Central memory CD4-positive, alpha-beta T cell (primary cell): ENCODE measurements at regions not wholly inside any gene's neighbourhood (a gene's known extent, or its start where the extent isn't known, plus 50 kb on each side); places are given as distances from the start of the nearest gene placed in this dataset.
"Not testable (repeated sequence)": the region's sequence is repeated elsewhere in the genome, so short reads cannot be mapped to it uniquely, and the experiment has no call there.

ENCODE experiments used
- DNase-seq: peaks from one replicate; pipeline ENCODE4 v3.0.0; 2022

DNA sequence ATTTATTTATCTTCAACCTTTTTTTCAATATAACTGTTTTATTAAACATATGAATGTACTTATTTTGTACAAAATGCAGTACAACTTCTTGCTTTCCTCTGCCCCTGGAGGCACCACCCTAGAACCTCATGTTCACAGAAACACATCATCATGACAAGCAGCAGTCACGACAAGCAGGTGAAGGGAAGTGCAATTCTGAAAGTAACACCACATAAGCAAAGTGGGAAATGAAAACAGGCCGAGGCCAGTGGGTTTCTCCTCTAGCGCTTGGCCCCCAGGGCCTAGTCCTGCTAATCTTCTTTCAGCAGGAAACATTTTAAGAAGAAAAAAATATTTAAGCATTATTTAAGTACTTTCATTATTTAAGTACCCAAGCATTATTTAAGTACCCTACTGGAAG is 598.1 kb downstream of the SH2D4B start:
- no peak for DNase-seq

- DNase-seq, result no peak
Measured at GRCh38 chr10:81136261-81136660, 598.6 kb downstream of the SH2D4B start.

- DNase-seq, result no peak
Measured at GRCh38 chr10:81145975-81146374, 608.3 kb downstream of the SH2D4B start.

DNA sequence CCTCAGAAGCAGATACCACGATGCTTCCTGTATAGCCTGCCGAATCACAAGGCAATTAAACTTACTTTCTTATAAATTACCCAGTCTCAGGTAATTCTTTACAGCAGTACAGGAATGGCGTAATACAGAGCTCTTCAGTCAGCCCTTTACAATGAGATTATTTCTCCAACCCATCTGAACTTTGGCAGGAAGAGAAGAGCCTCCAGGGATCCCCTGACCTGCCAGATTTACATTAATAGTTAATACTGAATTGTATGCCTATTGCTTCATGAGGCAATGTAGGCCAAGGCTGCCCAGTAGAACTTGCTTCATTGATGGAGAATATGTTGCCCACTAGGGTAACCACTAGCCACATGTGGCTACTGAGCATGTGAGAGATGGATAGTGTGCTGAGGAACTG is 608.7 kb downstream of the SH2D4B start:
- no peak for DNase-seq

DNA sequence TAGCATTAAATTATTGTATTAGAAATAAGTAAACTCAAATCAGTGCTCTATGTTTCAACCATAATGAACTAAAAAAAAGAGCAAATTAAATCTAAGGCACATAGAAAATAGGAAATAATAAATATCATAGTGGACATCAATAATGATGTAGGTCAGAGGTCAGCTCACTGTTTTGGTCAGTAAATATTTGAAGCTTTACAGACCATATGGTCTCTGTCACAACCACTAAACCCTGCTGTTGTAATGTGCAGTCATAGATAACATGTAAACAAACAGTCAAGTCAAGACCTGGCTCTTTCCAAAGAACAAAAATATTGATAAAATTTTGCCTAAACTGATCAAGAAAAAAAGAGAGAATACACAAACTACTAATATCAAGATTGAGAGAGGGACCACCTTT is 615.0 kb downstream of the SH2D4B start:
- DNase-seq, result no peak

DNA sequence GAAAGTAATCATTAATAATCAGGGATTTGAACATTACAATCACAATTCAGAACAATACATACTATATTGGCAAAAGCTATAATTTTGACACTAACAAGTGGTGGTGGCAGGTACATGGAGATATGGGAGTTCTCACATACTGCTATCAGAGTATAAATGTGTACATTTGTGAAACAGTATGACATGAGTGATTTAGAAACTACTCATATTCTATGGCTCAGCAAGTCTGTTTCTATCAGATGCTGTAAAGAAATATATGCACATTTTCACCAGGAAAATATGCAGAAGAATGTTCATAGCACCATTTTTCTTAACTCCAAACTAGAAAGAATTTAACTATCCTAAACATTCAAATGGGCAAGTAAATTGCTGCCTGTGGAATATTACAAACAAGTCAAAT is 620.0 kb downstream of the SH2D4B start:
- DNase-seq, result no peak

DNA sequence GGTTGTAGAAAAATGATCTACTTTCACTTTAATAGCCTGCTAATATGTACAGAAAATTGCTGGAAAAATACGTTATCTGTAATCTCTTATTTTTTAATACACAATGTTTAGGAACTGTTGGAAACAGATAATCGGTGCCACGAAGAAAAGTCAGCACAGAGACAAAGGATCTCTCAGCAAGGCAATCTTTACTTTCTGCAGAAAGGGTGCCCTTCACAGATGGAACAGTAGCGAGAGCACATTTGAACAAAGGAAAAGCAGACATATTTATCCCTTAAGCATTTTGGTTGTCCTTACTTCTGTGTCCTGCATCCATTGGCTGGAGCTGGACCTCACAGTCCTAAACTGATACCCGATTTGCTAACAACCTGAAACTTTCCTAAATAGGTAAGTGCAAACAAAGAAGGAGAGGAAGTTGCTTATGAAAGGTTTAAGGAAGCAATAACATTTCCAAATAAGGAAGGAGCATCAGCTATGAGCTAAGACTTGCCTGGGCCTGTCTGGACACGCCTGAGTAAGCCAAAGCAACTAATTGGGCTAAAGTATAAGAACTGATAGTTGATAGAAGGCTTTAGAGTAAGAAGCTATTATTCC is 640.0 kb downstream of the SH2D4B start:
- no peak for DNase-seq

DNA sequence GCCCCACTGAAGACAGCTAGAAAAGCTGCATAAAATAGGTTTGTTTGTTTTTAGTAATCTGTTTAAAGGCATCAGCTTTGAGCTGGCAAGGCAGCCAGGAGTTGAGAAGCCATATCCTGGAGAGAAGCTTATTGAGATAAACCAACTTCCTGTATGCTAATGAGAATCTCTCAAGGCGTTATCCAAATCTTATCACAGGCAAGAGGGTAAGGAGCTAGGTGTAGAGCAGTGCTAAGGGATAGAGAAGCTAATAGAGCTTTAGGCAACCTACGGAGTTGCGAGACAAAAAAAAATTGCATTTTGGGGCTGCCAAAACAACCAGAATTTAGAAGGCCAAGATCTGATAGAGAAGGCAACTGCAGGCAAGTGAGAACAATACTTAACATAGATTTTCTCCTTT is 641.6 kb downstream of the SH2D4B start:
- DNase-seq, result no peak

GRCh38 chr10:81179805-81180452 is 642.2 kb downstream of the SH2D4B start:
- DNase-seq, result no peak

DNA sequence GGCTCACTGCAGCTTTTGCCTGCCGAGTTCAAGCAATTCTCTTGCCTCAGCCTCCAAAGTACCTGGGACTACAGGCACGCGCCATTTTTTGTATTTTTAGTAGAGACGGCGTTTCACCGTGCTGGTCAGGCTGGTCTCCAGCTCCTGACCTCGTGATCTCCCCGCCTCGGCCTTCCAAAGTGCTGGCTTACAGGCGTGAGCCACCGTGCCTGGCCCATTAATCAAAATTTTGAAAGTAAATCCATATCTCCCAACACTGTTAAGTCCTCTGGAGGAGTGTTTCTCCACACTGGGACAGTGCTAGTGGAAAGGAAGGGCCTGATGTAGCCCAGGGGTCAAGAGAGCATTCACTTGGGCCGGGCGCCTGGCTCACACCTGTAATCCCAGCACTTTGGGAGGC is 644.6 kb downstream of the SH2D4B start:
- no peak for DNase-seq

GRCh38 chr10:81192221-81192788 is 654.6 kb downstream of the SH2D4B start:
- no peak for DNase-seq

DNA sequence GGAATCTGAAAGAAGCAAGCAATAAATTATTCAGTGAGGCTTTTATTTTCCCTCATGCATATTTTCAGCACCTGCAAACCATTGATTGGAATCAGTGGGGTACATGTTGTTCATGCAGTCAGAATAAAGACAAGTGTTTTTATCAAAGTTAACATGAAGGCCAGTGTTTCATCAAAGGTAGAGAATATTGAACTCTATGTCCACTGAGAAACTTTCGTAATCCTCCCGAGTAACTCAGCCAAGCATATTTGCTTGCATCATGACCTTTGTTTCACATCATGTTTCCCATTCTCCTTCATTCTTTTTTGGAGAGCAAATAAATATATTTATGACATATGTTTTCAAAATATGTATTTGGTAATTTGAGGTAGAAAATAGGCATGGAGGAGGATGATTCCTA is 663.1 kb downstream of the SH2D4B start:
- DNase-seq, result no peak

GRCh38 chr10:81207359-81207758 is 667.6 kb upstream of the NRG3 start:
- not testable (repeated sequence) for DNase-seq

DNA sequence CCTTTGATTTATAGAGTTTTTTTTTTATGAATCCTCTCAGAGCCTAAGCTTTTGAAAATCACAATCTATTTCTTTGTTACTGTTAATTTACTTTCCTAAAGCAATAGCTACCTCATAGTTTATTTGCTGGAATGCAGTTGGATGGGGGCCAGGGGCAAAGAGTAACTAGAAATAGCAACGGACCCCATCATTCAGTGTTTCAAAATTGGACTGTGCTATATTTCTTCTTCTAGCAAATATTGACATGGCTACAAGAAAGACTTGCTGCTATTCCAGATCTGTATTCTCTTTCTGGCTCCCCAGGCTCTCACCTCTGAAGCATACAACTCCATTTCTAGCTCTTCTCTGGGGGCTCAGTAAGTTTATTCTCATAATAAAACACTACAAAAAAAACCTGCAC is 661.6 kb upstream of the NRG3 start:
- no peak for DNase-seq

- DNase-seq, result no peak
Measured at GRCh38 chr10:81215498-81215897, 659.5 kb upstream of the NRG3 start.

DNA sequence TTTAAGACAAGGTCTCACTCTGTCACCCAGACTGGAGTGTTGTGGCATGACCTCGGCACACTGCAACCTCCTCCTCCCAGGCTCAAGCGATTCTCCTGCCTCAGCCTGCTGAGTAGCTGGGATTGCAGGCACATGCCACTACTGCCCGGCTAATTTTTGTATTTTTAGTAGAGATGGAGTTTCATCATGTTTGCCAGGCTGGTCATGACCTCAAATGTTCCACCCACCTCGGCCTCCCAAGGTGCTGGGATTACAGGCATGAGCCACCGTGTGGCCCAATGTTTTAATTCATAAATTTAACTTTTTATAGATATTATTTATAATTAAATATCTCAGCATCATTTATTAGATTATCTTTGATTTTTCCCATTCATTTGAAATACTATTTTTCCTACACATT is 658.0 kb upstream of the NRG3 start:
- DNase-seq, result no peak

GRCh38 chr10:81218307-81218706 is 656.7 kb upstream of the NRG3 start:
- no peak for DNase-seq

DNA sequence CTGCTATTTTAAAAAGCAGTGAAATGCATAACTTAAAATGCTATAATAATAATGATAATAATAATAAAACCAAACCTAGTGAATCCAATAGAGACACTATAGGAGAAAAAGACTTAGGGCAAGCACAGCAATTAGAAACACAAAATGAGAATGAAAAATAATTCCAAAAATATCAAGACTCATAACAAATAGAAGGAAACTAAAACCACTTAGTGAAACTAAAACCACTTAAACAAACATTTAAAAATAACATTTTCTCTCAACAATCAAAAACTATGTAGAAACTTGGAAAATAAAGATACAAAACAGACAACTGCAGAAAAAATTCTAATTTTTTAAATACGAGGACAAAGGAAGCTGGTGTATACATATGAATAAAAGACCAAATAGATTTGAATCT is 655.2 kb upstream of the NRG3 start:
- no peak for DNase-seq

DNA sequence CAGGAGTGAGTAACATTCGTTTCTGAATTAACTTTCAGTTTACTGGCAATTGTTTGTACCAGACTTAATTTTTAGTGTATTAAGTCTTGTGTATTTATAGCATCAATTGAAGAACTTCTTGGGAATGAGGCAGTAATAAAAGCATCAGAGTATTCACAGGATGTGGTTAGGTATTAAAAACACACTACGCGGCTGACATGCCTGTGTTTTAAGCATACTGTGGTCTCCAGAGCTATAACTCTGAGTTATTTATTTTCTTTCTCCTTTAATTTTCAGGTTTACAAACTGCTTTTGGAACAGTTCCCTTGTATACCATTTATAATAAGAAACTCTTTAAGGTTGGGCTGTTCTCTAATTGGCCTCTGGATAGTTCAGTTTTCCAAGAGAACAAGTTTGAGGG is 626.1 kb upstream of the NRG3 start:
- no peak for DNase-seq

GRCh38 chr10:81251457-81252115 is 623.4 kb upstream of the NRG3 start:
- DNase-seq, result no peak

DNA sequence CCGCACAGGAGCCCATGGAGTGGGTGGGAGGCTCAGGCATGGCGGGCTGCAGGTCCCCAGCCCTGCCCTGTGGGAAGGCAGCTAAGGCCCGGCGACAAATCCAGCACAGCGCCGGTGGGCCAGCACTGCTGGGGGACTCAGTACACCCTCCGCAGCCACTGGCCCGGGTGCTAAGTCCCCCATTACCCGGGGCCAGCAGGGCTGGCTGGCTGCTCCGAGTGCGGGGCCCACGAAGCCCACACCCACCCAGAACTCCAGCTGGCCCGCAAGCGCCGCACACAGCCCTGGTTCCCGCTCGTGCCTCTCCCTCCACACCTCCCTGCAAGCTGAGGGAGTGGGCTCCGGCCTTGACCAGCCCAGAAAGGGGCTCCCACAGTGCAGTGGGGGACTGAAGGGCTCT is 610.0 kb upstream of the NRG3 start:
- DNase-seq, result not testable (repeated sequence)

GRCh38 chr10:81270051-81270450 is 604.9 kb upstream of the NRG3 start:
- no peak for DNase-seq

DNA sequence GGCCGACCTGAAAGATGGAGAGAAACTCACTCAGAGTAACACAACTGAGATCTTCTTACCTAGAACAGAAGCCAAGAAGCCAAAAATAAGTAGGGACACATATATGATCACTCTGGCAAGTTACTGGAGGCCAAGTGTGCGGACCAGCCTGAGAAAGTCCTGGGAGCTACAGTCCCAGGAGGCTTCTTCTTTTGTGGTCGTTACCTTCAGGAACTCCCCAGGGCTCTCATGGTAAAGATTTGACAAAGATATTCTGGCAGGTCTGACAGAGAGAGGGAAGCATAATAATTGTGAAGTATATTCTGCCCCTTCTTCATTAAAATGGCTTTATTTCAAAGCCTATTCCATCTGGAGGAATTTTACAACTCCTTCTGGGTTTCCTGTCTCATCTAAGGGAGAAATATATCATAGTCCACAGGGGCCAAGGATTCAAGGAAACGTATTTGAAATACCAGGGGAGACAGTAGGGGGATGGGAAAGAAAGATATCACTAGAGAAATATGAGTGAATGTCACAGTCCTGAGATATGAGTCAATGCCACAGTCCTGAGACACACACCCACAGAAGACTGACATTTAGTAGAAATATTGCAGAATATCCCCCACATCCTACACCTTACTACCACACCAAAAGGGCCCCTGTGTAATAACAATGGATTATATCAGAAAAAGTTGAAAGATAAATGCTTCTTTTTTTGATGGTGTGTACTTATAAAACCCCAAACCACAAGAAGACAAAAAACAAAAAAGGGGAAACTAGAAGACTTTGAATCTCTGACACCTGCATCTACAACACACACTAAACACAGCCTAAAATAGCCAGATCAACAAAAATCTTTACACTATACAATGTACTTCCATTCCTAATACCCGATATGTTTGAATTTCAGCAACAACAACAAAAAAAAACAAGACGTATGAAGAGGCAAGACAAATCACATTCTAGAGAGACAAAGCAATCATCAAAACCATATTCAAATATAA is 594.2 kb upstream of the NRG3 start:
- no peak for DNase-seq
